ENCODE measurements at regions not wholly inside any gene's neighbourhood (a gene's known extent, or its start where the extent isn't known, plus 50 kb on each side); places are given as distances from the start of the nearest gene placed in this dataset.

- TF ChIP-seq SP1 (IDR thresholded peaks at IDR 0.05), result no peak
- TF ChIP-seq SUZ12 (IDR thresholded peaks at IDR 0.05), result no peak
- TF ChIP-seq TARDBP (IDR thresholded peaks at IDR 0.05), result no peak
Measured at GRCh38 chr21:18970941-18971340, 567.4 kb upstream of the TMPRSS15 start.

Data from HEK293T (cell line).